ENCODE measurements at regions not wholly inside any gene's neighbourhood (a gene's known extent, or its start where the extent isn't known, plus 50 kb on each side); places are given as distances from the start of the nearest gene placed in this dataset.

DNA sequence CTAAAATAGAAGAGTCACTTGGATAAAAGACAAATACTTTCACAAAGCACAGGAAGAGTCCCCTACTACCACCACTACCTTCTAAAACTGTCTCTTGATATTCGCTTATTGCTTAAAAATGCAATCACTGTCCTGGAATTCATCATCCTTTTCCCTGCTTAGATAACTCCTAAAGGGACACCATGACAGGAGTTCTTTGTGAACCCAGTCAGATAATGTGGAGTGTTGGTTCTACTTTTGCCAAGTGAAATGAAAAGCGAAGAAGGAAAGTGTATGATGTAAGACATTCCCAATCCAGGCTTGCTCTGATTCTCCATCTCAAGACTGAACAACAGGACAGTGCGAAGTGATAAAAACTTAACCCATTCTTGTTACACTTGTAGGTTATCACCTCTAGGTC is 103.0 kb downstream of the MTERF1 start:
- no peak overlapping the region for H3K9ac ChIP-seq (ENCODE audit: control insufficient read depth, insufficient read depth, low read length)
- no peaks in the 10 kb centered on the region for H3K9me3 ChIP-seq (replicated peaks; ENCODE audit: control insufficient read depth, insufficient read depth, low read length)
- ChIA-PET POLR2A (no interaction called here), CTCF (interaction anchor here (2.2 kb wide), 1 partner anchor 53 kb away, joined by 6 read pairs; no protein-coding TSS in a partner anchor), RAD21 (ENCODE audit: unreplicated experiment) (no interaction called here), SMC1A (ENCODE audit: uncharacterized antibody, unreplicated experiment) (no interaction called here)
- no peak overlapping the region for H2AFZ ChIP-seq (ENCODE audit: control insufficient read depth, low read depth, low read length)
- no peak overlapping the region for H3K27ac ChIP-seq (ENCODE audit: control insufficient read depth, insufficient read depth)
- no peak for TF ChIP-seq RAD21 (IDR thresholded peaks at IDR 0.05; ENCODE audit: insufficient read depth, low read depth, low read length)
- no peak for TF ChIP-seq SIN3A (IDR thresholded peaks at IDR 0.05; ENCODE audit: low read depth, low read length)
- TF ChIP-seq, protein P1, sequence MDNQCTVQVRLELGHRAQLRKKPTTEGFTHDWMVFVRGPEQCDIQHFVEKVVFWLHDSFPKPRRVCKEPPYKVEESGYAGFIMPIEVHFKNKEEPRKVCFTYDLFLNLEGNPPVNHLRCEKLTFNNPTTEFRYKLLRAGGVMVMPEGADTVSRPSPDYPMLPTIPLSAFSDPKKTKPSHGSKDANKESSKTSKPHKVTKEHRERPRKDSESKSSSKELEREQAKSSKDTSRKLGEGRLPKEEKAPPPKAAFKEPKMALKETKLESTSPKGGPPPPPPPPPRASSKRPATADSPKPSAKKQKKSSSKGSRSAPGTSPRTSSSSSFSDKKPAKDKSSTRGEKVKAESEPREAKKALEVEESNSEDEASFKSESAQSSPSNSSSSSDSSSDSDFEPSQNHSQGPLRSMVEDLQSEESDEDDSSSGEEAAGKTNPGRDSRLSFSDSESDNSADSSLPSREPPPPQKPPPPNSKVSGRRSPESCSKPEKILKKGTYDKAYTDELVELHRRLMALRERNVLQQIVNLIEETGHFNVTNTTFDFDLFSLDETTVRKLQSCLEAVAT (IDR thresholded peaks at IDR 0.05): no peak
- WGBS (ENCODE audit: insufficient coverage, insufficient replicate concordance, low lambda C conversion rate, missing lambda C conversion rate): 27% methylated on average over 3 of the region's 3 CpGs
- no peak overlapping the region for H3K4me3 ChIP-seq
- ATAC-seq: no peak
- no peaks in the 10 kb centered on the region for H3K79me2 ChIP-seq (ENCODE audit: control insufficient read depth, insufficient read depth, low read length)
- intact Hi-C loops (cut with micrococcal nuclease; ENCODE audit: unreplicated experiment): no loop called here
- no peaks in the 10 kb centered on the region for H3K27me3 ChIP-seq (replicated peaks in 1 of 2; ENCODE audit: control insufficient read depth in 2 of 2, insufficient read depth in 2 of 2, low read length in 1 of 2)
- H3K4me1 ChIP-seq (ENCODE audit: control insufficient read depth, insufficient read depth, low read length): no peaks in the 10 kb centered on the region
- H3K36me3 ChIP-seq (ENCODE audit: control insufficient read depth in 2 of 2, insufficient read depth in 2 of 2, low read length in 1 of 2): no peaks in the 10 kb centered on the region
- in situ Hi-C loops (cut with MboI): no loop called here
- DNase-seq (ENCODE audit: low read depth, low spot score): no peak
- no TSS peak for BruUV-seq (replicated peaks)
- no peak for FAIRE-seq
- H3K4me2 ChIP-seq (ENCODE audit: control insufficient read depth, insufficient read depth): no peak overlapping the region
- no peaks in the 10 kb centered on the region for H4K20me1 ChIP-seq (ENCODE audit: control insufficient read depth, insufficient read depth)

DNA sequence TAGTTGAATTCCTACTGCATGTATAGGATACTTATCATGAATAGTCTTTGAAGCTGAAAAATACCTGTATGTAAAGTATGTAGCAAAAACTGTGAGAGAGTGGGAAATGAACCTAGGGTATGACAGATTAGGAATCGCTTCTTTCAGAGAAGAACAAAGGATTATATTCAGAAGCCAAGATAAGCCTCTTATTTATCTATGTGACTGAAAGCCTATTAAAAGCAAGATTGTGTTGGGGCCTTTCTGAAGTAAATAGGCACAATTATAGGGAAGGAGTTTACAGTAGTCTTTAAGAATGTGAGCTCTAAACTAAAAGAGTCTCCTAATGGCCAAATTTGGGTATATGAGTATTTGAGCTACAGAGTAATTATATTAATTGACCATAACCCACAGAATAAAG is 102.1 kb downstream of the MTERF1 start:
- POLR2A ChIA-PET: no interaction called here
- RAD21 ChIA-PET (ENCODE audit: unreplicated experiment): no interaction called here
- Histone ChIP-seq H4K20me1 (ENCODE audit: control insufficient read depth, insufficient read depth) (no peaks in the 10 kb centered on the region), H3K9ac (ENCODE audit: control insufficient read depth, insufficient read depth, low read length) (no peak overlapping the region), H3K27ac (ENCODE audit: control insufficient read depth, insufficient read depth) (no peak overlapping the region), H3K4me1 (ENCODE audit: control insufficient read depth, insufficient read depth, low read length) (no peaks in the 10 kb centered on the region), H3K79me2 (ENCODE audit: control insufficient read depth, insufficient read depth, low read length) (no peaks in the 10 kb centered on the region), H3K9me3 (replicated peaks; ENCODE audit: control insufficient read depth, insufficient read depth, low read length) (no peaks in the 10 kb centered on the region), H3K36me3 (ENCODE audit: control insufficient read depth in 2 of 2, insufficient read depth in 2 of 2, low read length in 1 of 2) (no peaks in the 10 kb centered on the region), H3K27me3 (replicated peaks in 1 of 2; ENCODE audit: control insufficient read depth in 2 of 2, insufficient read depth in 2 of 2, low read length in 1 of 2) (no peaks in the 10 kb centered on the region), H3K4me3 (no peak overlapping the region), H2AFZ (ENCODE audit: control insufficient read depth, low read depth, low read length) (no peak overlapping the region), H3K4me2 (ENCODE audit: control insufficient read depth, insufficient read depth) (no peak overlapping the region)
- SMC1A ChIA-PET (ENCODE audit: uncharacterized antibody, unreplicated experiment): no interaction called here
- BruUV-seq (replicated peaks): no TSS peak
- intact Hi-C loops (cut with micrococcal nuclease; ENCODE audit: unreplicated experiment): no loop called here
- ATAC-seq (no peak), DNase-seq (ENCODE audit: low read depth, low spot score) (no peak), FAIRE-seq (no peak)
- CTCF ChIA-PET: no interaction called here
- in situ Hi-C loops (cut with MboI): no loop called here
- WGBS (ENCODE audit: insufficient coverage, insufficient replicate concordance, low lambda C conversion rate, missing lambda C conversion rate): 19% methylated on average over 1 of the region's 1 CpG
- TF ChIP-seq, protein P2, sequence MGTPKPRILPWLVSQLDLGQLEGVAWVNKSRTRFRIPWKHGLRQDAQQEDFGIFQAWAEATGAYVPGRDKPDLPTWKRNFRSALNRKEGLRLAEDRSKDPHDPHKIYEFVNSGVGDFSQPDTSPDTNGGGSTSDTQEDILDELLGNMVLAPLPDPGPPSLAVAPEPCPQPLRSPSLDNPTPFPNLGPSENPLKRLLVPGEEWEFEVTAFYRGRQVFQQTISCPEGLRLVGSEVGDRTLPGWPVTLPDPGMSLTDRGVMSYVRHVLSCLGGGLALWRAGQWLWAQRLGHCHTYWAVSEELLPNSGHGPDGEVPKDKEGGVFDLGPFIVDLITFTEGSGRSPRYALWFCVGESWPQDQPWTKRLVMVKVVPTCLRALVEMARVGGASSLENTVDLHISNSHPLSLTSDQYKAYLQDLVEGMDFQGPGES (IDR thresholded peaks at IDR 0.05): no peak
- TF ChIP-seq, protein P1 (IDR thresholded peaks at IDR 0.05): no peak
- TF ChIP-seq PAX8 (IDR thresholded peaks at IDR 0.05): no peak
- TF ChIP-seq, protein P3, sequence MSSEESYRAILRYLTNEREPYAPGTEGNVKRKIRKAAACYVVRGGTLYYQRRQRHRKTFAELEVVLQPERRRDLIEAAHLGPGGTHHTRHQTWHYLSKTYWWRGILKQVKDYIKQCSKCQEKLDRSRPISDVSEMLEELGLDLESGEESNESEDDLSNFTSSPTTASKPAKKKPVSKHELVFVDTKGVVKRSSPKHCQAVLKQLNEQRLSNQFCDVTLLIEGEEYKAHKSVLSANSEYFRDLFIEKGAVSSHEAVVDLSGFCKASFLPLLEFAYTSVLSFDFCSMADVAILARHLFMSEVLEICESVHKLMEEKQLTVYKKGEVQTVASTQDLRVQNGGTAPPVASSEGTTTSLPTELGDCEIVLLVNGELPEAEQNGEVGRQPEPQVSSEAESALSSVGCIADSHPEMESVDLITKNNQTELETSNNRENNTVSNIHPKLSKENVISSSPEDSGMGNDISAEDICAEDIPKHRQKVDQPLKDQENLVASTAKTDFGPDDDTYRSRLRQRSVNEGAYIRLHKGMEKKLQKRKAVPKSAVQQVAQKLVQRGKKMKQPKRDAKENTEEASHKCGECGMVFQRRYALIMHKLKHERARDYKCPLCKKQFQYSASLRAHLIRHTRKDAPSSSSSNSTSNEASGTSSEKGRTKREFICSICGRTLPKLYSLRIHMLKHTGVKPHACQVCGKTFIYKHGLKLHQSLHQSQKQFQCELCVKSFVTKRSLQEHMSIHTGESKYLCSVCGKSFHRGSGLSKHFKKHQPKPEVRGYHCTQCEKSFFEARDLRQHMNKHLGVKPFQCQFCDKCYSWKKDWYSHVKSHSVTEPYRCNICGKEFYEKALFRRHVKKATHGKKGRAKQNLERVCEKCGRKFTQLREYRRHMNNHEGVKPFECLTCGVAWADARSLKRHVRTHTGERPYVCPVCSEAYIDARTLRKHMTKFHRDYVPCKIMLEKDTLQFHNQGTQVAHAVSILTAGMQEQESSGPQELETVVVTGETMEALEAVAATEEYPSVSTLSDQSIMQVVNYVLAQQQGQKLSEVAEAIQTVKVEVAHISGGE (CRISPR knock-in tag; IDR thresholded peaks at IDR 0.05): no peak
- TF ChIP-seq, protein P4, sequence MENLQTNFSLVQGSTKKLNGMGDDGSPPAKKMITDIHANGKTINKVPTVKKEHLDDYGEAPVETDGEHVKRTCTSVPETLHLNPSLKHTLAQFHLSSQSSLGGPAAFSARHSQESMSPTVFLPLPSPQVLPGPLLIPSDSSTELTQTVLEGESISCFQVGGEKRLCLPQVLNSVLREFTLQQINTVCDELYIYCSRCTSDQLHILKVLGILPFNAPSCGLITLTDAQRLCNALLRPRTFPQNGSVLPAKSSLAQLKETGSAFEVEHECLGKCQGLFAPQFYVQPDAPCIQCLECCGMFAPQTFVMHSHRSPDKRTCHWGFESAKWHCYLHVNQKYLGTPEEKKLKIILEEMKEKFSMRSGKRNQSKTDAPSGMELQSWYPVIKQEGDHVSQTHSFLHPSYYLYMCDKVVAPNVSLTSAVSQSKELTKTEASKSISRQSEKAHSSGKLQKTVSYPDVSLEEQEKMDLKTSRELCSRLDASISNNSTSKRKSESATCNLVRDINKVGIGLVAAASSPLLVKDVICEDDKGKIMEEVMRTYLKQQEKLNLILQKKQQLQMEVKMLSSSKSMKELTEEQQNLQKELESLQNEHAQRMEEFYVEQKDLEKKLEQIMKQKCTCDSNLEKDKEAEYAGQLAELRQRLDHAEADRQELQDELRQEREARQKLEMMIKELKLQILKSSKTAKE (IDR thresholded peaks at IDR 0.05; ENCODE audit: low read depth, poor library complexity, severe bottlenecking): no peak
